Lower leg skin (tissue), 4 donors: ENCODE measurements at regions not wholly inside any gene's neighbourhood (a gene's known extent, or its start where the extent isn't known, plus 50 kb on each side); places are given as distances from the start of the nearest gene placed in this dataset.

Source experiments
- DNase-seq, 2 donors: peaks; one replicate each; pipeline ENCODE4 v3.0.0-alpha.2; 2019; ENCODE audit warnings: low spot score in 2 of 2
- H3K4me3 ChIP-seq: fragments of 200-600 bp; sonication (generic); 2 replicates; pipeline ENCODE4 v1.5.1; 2017; ENCODE audit warnings: mild to moderate bottlenecking, low read depth; ENCODE audit not compliant: poor library complexity, severe bottlenecking
- POLR2A ChIP-seq, 2 donors: fragments of 450-650 bp; IDR thresholded peaks; one replicate each; pipeline ENCODE4 v1.6.1; 2016 to 2017; ENCODE audit warnings: antibody characterized with exemption in 2 of 2, mild to moderate bottlenecking in 1 of 2, moderate library complexity in 1 of 2
- WGBS, 2 donors: methylation state at CpG; one replicate each; pipeline ENCODE4 v1.1.5; 2018; 5-methylcytosine and 5-hydroxymethylcytosine counted together
- intact Hi-C: fragments of 100-400 bp; cut with DNase I; formaldehyde crosslinking; loops from one replicate; pipeline ENCODE4 v1.15.0; 2023; ENCODE audit warnings: low total_unique reads
- TF ChIP-seq, protein P1 (sequence below), 3 donors: fragments of 450-650 bp; IDR thresholded peaks; one replicate each; pipeline ENCODE4 v1.5.1; 2016; ENCODE audit warnings: antibody characterized with exemption in 3 of 3, mild to moderate bottlenecking in 3 of 3, moderate library complexity in 2 of 3

DNA sequence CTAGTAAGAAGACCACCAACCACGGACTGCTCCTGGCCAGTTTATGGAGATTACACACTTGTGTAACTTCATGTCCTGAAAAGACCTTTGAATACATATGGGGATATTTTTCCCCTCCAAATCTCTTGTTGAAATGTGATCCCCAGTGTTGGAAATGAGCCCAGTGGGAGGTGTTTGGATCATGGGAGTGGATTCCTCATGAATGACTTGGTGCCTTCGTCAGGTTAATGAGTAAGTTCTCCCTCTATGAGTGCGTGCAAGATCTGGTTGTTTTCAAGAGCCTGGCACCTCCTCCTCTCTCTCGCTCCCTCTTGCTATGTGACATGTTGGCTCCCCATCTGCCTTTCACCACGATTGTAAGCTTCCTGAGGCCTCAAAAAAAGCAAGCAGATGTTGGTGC lies 769.0 kb upstream of the SLITRK1 start:
- intact Hi-C loops = no loop called here
- TF ChIP-seq POLR2A (IDR thresholded peaks at IDR 0.05) = no peak
- TF ChIP-seq, protein P1, sequence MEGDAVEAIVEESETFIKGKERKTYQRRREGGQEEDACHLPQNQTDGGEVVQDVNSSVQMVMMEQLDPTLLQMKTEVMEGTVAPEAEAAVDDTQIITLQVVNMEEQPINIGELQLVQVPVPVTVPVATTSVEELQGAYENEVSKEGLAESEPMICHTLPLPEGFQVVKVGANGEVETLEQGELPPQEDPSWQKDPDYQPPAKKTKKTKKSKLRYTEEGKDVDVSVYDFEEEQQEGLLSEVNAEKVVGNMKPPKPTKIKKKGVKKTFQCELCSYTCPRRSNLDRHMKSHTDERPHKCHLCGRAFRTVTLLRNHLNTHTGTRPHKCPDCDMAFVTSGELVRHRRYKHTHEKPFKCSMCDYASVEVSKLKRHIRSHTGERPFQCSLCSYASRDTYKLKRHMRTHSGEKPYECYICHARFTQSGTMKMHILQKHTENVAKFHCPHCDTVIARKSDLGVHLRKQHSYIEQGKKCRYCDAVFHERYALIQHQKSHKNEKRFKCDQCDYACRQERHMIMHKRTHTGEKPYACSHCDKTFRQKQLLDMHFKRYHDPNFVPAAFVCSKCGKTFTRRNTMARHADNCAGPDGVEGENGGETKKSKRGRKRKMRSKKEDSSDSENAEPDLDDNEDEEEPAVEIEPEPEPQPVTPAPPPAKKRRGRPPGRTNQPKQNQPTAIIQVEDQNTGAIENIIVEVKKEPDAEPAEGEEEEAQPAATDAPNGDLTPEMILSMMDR (IDR thresholded peaks at IDR 0.05) = no peak
- no peak overlapping the region for H3K4me3 ChIP-seq
- DNase-seq = no peak
- WGBS, 2 donors = 51 to 56% methylated on average over 5 of the region's 5 CpGs

DNA sequence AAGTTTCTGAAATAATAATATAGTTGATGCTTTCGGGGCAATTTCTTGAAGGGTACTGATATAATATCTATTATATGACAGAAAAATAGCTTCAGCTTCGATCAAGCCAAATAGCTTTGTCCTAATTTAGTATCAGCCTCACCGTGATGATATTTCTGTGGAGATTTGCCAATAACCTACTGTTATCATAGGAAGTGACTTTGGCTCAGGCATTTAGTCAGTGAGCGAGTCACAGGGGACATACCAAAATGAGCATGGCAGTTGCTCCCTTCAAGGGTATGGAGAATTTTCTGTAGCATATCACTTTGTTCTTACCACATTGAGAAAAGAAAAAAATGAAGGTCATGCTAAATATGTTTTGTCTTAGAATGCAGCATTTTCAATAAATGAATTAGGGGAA lies 767.6 kb upstream of the SLITRK1 start:
- TF ChIP-seq, protein P1 (IDR thresholded peaks at IDR 0.05) = no peak
- TF ChIP-seq POLR2A (IDR thresholded peaks at IDR 0.05) = no peak
- DNase-seq = no peak
- WGBS, 2 donors = 38 to 44% methylated on average over 4 of the region's 4 CpGs
- no peak overlapping the region for H3K4me3 ChIP-seq
- intact Hi-C loops = no loop called here

DNA sequence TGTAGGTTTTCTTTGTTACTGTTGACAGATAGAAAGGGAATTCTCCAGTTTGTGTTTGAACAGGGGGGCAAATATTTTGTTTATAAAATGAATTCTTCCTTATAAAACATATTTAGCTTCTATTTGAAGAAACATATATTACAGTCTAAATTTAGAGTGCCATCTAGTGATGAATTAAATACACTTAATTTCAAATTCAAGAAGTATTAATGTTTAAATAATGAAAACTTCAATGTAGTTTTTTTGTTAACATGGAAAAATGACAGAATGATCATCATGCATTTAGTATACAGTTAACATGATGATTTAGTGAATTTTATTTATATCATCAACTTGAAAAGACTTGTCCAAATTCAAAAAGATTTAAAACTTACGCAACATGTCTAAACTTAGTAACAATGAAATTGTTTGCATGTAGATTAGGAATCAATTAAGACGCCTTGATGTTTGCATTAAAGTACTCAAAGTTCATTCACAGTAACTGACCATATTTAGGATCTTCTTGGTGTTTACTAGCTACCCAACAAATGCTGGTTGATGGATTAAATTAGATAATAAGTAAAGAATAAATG lies 765.9 kb upstream of the SLITRK1 start:
- WGBS, 2 donors = 49 to 57% methylated on average over 2 of the region's 2 CpGs
- no peak overlapping the region for H3K4me3 ChIP-seq
- DNase-seq = no peak
- no peak for TF ChIP-seq POLR2A (IDR thresholded peaks at IDR 0.05)
- TF ChIP-seq, protein P1 (IDR thresholded peaks at IDR 0.05) = no peak
- intact Hi-C loops = no loop called here

DNA sequence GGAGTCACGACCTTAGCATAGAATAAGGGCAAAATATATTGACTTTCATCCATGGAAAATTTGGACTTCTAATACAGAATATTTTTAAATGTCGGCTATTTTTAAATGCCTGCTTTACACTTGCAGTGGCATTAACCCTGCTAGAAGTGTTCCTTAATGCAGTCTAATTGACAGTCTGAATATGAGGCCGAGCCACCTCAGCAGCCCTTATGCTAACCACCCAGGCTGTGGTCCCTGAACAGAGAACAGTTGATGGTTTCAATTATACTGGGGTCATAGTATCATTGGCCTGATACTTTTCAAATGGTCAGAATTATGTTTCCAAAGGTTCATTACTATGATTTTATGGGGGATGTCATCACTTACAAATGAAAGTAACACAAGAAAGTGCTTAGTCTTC lies 764.7 kb upstream of the SLITRK1 start:
- DNase-seq = no peak
- no peak overlapping the region for H3K4me3 ChIP-seq
- no peak for TF ChIP-seq POLR2A (IDR thresholded peaks at IDR 0.05)
- TF ChIP-seq, protein P1 (IDR thresholded peaks at IDR 0.05) = no peak
- intact Hi-C loops = no loop called here
- 64 to 75% methylated on average over 3 of the region's 3 CpGs for WGBS, 2 donors

DNA sequence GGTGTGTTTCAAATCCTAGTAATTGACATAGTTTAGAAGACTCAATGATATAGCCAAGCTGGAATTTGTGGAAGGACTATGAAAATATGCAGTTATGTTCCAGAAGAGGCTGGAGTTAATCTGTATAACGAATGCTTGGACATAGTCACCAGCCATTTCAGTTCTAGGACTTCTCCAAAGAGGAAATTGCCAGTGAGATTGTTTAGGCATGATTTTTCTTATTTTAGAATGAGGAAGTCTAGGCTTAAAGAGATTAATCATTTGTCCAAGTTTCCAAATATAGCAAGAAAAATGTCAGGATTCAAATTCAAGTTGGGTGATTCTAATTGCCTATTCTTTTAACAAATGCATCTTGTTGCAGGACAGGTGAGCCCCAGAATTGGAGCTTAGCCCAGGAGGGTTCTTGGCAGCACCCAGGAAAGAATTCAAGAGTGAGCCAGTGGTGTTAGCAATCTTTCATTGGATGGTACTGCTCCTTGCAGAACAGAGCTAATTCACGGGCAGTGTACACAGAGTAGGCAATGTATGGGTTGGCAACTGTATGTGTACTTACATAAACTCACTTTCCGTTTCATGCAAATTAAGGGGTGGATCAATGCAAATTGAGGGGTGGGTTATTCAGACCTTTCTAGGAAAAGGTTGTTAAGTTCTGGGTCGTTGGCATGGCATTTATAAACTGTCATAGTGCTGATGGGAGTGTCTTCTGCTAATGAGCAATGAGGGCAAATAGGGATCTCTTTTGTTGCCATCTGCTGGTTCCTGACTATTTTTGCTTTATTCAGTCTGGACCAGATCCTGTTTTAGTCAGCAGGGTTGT lies 763.1 kb upstream of the SLITRK1 start:
- no peak for DNase-seq
- 27 to 33% methylated on average over 4 of the region's 4 CpGs for WGBS, 2 donors
- intact Hi-C loops = no loop called here

DNA sequence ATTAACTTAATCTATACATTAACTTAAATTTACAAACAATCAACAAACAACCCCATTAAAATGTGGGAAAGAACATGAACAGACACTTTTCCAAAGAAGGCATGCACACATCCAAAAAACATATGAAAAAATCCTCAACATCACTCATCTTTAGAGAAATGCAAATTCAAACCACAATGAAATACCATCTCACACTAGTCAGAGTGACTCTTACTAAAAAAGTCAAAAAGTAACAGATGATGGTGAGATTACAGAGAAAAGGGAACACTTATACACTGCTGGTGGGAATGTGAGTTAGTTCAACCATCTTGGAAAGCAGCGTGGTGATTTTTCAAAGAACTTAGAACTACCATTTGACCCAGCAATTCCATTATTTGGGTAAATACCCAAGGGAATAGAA lies 759.2 kb upstream of the SLITRK1 start:
- no peak overlapping the region for H3K4me3 ChIP-seq
- 93 to 95% methylated on average over 1 of the region's 1 CpG for WGBS, 2 donors
- TF ChIP-seq POLR2A (IDR thresholded peaks at IDR 0.05) = no peak
- TF ChIP-seq, protein P1 (IDR thresholded peaks at IDR 0.05) = no peak
- no peak for DNase-seq
- intact Hi-C loops = no loop called here

More for the DNA sequence above, 763.1 kb upstream of the SLITRK1 start:
- TF ChIP-seq POLR2A (IDR thresholded peaks at IDR 0.05) = no peak
- no peak overlapping the region for H3K4me3 ChIP-seq
